ENCODE measurements at regions not wholly inside any gene's neighbourhood (a gene's known extent, or its start where the extent isn't known, plus 50 kb on each side); places are given as distances from the start of the nearest gene placed in this dataset.
"Not testable (repeated sequence)": the region's sequence is repeated elsewhere in the genome, so short reads cannot be mapped to it uniquely, and the experiment has no call there.

DNA sequence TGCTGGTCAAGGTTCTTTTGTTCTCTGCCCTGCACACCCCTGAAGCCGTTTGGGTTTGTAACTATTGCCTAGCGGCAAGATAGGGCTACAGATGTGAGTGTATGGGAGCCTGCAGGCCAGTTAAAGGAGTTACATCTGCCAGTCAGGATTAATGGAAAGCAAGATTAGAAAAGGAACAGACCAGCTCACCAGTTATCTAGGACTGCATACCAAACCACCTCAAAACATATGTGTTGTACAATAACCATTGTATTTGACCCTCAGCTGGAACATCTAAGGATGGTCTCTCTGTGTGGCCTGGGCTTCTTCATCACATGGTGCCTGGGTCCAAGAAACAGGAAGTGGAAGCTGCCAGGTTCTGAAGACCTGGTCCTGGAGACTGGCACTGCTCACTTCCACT, 52.5 kb upstream of the FBXO28 start:
- DNase-seq: no peak

DNA sequence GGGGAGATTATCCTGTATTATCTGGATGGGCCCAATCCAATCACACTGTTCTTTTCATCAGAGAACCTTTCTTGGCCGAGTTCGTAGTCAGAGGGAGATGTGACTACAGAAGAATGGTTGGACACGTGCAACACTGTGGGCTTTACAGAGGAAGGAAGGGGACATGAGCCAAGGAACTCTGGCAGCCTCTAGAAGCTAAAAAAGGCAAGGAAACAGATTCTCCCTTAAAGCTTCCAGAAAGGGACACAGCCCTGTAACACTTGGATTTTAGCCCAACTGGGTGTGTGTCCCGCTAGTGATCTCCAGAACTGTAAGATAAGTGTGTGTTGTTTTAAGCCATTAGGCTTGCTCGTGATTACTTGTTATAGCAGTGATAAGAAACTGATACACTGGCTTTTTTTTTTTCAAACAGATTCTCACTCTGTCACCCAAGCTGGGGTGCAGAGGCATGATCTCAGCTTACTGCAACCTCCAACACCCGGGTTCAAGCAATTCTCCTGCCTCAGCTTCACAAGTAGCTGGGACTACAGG, 53.9 kb upstream of the FBXO28 start:
- no peak for DNase-seq

DNA sequence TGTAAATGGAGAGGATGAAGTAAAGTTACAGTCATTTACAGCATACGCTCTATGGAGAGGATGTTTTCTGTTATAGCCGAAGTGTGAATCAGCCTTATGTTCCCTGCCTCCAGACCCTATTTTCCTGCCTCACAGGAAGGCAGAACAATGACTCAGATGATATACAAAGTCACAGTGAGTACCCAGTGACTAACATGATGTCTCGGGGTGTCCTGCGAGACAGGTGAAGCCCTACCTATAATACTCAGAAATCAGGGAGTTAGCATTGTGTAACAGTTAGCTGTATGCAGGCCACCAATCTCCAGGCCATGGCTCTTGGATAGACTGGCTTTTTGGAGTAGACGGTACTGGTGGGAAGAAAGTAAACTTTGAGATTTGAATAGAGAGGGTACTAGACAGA, 55.6 kb upstream of the FBXO28 start:
- DNase-seq: no peak

DNA sequence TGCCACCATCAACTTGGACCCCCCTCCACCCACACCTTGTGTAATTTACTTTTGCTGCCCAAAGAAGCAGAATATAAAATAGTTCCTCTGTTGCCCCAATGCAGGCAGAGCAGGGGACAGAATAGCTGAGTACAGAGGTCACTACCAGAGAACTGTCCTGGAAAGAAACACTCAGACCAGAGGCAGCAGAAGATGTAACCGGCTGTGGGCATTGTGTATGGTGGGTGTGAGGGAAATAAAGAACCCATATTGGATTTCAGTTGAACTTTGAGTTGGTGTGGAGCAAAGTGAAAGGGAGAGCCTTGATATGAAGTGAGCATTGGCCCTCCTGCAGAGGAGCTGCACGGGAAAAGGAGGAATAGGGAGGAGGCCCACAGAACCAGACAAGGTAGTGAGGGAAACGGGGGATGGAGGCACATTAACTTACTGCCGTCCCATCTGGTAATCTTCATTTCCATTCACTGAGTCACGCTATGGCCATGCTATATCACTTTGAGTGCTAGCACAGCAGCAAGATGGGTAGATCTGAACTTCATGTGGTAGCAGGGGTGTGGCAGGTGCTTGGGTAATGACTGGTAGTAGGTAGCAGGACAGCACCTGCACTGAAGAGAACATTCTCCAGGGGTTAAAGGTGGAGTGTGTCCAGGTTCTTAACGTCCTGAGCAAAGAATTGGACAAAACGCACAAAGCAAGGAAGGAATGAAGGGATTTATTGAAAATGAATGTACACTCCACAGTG, 56.3 kb upstream of the FBXO28 start:
- DNase-seq: no peak

DNA sequence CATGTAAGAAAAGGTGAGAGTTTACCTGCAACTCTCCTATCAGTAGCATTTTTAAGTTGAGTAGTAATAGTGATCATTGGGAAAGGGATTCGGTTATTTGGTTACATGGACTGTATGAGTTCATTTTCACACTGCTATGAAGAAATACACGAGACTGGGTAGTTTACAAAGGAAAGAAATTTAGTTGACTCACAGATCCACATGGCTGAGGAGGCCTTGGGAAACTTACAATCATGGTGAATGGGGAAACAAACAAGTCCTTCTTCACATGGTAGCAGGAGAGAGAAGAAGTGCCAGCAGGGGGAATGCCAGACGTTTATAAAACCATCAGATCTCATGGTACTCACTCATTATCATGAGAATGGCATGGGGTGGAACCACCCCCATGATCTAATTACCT, 59.3 kb upstream of the FBXO28 start:
- DNase-seq: no peak

DNA sequence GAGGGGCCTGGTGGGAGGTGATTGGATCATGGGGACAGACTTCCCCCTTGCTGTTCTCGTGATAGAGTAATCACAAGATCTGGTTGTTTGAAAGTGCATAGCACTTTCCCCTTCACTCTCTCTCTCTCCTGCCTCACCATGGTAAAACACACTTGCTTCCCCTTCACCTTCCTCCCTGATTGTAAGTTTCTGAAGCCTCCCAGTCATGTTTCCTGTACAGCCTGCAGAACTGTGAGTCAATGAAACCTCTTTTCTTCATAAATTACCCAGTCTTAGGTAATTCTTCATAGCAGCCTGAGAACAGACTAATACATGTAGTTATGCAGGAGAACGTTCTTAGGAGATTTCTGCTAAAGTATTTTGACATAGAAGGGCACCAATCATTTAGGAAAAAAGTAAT, 59.9 kb upstream of the FBXO28 start:
- no peak for DNase-seq

DNA sequence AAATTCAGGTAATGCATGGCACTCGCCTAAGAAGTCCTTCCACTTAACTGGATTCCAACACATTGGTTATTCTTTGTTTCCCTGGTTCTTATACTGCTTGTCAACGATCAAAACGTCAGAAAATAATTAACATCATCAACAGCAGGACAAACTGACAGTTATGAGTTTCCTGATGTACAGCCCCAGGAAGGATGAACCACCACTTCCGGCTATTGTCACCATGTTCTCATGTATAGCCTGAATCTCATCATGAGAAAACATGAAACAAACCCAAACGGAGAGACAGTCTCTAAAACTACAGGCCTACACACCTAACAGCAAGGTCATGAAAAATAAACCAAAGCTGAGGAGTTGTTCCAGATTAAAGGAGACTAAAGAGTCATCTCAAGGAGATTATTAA, 60.5 kb upstream of the FBXO28 start:
- DNase-seq: no peak

DNA sequence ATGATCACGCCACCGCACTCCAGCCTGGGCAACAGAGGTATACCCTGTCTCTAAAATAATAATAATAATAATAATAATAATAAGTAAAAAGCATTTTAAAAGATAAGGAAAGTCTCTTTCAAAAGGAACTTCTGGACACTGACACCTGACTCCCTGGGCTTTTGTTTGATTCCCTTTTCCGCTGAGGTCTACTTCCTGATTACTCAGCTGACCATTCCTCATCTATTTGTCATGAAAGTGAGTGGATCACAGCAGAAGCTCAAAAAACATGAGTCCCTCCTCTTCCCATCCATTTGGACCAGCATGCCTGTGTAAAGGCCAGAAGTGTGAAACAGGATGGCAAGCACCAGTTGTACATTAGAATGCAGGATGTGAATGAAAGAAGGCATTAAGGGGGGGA, 61.1 kb upstream of the FBXO28 start:
- DNase-seq: no peak

DNA sequence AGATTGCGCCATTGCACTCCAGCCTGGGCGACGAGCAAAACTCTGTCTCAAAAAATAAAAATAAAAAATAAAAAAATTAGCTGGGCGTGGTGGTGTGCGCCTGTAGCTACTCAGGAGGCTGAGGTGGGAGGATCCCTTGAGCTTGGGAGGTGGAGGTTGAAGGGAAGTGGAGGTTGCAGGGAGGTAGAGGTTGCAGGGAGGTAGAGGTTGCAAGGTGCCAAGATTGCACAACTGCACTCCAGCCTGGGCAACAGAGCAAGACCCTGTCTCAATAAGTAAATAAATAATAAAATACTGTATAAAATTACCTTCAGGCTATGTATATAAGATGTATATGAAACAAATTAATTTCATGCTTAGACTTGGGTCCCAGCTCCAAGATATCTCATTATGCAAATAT, 62.1 kb upstream of the FBXO28 start:
- not testable (repeated sequence) for DNase-seq

DNA sequence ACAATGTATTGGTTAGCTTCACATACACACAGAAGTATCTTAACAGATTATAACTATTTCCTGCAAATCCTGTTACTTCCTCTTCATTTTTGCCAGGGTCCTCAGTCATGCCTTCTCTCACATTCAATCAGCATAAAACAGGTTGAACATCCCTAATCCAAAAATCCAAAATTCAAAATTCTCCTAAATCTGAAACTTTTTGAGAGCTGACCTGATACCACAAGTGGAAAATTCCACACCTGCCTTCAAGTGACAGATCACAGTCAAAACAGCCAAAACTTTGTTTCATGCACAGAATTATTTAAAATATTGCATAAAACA, 62.9 kb upstream of the FBXO28 start:
- DNase-seq: no peak

DNA sequence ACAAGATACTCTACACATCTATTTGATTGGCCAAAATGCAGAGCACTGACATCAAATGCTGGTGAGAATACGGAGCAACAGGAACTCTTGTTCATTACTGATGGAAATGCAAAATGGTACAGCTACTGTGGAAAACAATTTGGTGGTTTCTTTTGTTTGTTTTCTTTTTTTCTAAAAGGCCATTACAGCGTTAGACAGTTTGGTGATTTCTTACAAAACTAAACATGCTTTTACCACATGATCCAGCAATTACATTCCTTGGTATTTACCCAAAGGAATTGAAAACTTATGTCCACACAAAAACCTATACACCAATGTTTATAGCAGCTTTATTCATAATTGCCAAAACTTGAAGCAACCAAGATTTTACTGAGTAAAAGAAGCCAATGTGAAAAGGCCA, 66.4 kb upstream of the FBXO28 start:
- no peak for DNase-seq

DNA sequence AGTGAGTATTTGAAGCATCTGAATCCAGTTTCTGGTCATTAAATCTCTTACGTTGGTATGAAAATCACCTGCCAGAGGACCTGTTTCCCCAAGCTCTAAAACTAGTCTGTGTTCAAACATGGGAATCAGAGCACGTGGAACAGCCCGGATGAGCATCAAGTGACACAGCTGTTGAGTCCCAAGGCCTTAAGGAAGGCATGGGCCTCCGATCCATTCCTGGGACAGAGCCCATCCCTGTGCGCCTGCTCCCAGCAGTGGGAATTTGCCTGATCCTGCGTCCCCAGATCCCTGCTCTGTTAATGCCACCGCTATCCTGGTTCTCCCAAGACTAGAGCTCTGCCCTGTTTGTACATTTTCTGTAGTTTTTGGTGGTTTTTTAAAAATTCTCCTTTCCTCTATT, 68.4 kb upstream of the FBXO28 start:
- DNase-seq: no peak

DNA sequence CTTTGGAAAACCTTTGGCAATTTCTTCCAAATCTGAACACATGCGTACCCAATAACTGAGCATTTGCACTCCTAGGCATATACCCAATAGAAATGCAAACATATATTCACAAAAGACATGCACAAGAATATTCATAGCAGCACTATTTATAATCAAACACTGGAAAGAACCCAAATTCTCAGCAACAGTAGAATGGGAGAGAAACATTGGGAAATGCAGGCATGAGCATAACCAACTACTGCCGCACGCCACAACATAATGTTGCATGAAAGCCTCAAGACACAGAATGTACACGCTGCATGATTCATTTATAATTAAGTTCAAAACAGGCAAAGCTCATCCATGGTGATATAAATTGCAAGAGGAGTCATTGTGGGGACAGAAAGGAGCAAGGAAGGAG, 69.5 kb upstream of the FBXO28 start:
- no peak for DNase-seq

DNA sequence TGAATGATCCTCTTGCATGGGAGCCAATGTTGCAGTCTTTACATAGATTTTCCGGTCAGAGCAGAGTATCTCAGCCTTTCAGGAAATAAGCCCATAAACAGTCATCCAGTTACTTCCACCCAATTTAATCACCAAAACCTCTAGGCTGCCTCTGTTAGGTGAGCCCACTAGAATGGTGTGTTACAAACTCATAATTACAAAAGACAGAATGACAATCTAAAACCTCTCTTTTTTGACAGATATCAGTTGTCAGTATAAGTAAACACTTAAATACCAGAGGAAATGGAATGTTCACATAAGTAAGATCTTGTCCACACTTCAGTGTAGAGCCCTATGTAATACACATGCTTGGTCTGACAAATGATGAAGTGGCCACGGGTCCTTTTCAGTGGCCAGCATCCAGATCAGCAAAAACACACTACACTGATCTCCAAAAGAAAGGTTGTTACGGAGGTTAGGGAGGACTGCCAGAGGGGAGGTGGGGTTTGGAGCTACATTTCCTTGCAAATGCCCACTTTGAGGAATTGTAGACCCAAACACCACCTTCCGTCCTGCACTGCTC, 71.3 kb upstream of the FBXO28 start:
- no peak for DNase-seq

DNA sequence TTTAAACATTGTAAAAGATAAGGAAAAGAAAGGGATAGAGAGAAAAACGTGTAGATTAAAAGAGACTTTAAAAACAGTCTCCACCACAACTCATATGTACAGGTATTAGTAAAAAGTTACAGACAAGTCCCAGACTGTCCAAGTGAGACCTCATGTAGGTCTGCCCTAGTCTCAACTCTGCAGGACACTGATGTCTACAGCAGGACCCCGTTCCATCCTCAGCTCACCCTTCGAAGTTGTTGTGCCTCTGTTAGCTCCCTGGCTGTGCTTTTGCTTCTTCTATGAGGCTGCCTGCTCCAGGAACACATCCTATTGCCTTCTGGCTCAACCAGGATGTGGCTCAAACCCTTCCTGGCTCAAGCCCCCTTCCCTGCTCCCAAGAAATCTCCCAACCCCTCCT, 72.9 kb upstream of the FBXO28 start:
- no peak for DNase-seq

DNA sequence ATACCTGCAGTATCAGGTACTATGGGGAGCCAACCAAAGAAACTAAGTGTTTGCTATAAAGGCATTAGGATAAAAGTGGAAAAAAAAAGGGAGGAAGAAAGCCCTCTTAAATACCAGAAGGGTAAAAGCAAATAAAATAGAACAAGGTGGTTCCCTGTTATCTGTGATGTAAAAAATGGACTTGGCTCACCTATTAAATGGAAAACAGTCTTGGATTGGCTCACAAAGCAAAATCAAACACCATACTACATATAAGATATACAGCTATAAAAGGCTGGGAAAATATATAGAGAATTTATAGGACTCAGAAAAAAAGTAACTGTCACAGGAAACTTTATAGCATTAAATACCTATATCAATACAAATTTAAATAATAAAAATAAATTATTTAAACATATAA, 73.5 kb upstream of the FBXO28 start:
- DNase-seq: not testable (repeated sequence)

DNA sequence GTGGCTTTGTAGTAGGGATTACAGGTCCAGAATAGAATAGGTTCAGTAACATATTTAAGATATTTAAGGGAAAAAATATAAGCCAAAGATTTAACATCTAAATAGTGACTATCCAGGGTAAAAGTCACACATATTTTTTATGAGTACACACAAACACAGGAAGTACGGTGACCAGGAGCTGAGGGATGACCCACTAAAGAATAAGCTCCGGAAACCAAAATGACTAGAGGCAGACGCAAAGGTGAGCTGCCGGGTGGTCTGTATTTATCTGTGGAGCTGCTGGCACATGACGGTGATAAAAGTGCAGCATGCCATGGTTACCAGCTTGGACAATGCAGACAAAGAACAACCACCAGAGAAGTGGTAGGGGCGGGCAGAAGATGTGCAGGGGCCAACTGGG, 73.9 kb upstream of the FBXO28 start:
- DNase-seq: not testable (repeated sequence)

DNA sequence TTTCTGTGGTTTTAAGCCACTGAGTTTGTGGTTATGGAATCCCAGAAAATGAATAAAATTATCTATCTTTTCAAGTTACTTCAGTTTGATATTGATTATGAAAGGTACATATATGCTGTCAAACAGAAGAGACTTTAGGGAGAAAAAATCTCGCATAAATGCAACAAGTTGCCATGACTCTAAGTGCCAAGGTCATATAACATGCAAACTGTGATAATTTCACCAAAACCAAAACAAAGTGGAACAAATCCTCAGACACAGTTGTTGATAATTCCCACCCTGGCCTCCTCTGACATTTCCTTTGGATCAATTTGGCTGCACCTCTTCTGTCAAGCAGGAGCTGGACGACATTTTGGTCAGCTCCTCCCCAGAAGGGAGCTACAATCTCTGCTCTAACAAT, 75.1 kb upstream of the FBXO28 start:
- not testable (repeated sequence) for DNase-seq

DNA sequence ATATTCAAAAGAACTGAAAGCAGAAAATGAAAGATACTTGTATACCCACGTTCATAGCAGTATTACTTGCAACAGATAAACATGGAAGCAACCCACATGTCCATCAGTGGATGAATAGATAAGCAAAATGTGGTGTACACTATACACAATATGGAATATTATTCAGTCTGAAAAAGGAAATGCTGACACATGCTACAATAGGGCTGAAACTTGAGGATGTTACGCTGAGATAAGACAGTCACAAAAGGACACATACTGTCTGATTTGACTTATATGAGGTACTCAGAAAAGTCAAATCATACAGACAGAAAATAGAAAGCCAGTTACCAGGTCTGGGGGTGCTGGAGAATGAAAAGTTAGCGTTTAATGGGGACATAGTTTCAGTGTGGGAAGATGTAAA, 76.5 kb upstream of the FBXO28 start:
- not testable (repeated sequence) for DNase-seq

DNA sequence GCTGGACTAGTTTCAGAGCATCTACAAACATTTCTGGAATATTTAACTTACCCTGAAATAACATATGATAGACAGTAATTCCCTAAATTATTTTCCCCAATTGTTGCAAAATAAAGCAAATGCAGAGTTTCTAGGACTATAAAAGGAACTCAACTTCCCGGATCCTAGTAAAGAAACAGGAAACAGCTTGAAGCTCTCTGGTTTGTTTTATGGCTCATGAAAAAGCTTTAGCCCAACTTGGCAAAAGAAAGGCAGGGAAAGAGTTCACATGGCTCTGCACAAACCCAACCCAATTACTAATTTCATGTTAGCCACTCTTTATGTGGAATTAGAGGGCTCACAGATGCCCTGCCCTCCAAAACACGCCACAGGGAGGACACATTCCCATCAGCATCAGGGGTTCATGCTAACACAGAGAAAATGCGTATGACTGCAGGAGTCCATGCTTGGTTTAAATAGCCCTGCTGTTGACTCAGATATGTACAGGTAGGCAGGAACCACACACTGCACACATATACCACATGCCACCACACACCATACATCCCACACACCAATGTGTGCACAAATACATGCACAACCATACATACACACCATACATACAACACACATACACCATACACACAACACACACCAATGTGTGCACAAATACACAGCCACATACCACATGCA, 81.2 kb upstream of the FBXO28 start:
- not testable (repeated sequence) for DNase-seq

DNA sequence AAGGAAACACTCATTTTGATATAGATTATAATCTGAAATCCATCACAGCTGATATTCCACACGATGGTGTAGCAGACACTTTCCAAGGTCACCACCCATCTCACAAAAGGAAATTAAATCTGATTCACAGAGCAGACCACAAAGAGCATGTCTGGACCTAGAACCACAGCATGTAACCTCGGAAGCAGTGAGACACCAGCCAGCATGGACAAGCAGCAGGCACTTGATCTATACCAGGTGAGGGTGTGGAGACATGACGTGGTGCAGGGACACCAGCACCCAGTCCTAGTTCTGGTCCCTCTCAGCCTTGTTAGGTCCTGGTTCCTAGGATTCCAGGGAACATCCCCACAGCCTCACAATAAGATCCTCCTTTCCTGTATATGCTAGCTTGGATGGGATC, 81.9 kb upstream of the FBXO28 start:
- DNase-seq: not testable (repeated sequence)

DNA sequence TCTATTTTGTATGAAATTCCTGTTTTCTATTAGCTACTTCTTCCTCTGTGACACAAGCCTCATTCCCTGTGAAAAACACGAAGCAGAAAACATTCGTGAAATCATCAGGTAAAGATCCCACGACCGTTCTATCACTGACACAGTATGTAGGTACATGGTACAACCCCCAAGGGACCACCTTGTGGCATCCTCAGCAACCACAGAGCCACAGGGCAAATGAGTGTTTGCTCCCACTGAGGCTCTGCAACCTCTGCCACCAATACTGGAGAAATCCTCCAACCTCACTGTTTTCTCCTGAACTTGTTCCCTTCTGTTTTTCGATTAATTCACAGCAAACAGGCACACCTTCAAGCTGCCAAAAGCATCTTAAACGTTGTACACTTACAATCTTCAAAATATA, 83.7 kb upstream of the FBXO28 start:
- DNase-seq: not testable (repeated sequence)

DNA sequence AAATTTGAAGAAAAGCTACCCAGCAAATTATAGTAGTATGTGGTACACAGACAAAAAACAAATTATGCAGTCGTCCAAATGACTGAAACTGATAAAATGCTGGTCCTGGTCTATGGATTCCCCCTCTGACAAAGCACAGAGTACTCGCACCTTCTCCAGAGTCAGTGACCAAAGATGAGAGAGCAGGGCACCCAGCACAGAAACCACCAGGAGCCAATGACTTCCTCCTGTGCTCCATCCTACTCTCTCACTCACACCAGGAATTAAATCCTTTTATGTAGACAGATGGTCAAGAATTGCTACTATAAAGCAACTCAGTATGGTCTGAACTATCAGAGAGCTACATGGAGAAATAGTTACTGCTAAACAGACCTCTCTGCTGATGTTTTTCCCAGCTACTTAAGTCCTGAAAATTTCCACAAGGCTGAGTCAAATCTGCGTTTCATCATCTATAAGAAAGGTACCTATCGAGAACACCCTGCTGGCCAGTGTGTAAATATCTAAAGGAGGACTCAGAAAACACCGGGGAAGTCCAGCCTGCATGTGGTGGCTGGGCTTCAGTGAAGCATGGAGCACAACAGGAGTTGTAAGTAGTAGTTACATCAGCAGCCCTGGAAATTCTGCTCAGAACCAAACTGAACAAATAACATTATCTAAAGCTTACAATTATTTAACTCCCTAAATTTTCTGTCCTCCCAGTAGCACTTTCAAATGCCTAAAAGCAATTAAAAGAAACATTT, 84.5 kb upstream of the FBXO28 start:
- DNase-seq: not testable (repeated sequence)

DNA sequence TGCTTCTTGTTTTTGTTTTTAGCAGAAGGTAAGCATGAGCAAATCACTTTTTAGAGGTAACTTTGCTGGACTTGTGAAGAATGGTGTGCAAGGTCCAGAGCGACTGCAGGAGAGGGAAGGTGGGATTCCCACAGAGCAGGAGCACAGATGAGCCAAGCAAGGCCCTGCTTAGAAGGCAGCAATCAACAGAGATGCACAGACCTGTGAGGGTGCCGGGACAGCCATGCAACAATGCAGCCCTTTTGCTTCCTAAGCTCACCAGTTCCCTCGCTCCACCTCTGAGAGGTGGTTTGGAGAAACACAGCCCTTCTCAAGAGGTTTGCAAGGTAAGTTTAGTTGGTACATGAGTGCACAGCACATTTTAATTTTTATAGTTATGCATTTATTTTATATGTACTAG, 85.1 kb upstream of the FBXO28 start:
- not testable (repeated sequence) for DNase-seq

Measured in NCI-H1436 (cell line).